EL (cell line): ENCODE measurements at regions not wholly inside any gene's neighbourhood (a gene's known extent, or its start where the extent isn't known, plus 50 kb on each side); places are given as distances from the start of the nearest gene placed in this dataset.
"Not testable (repeated sequence)": the region's sequence is repeated elsewhere in the genome, so short reads cannot be mapped to it uniquely, and the experiment has no call there.

Experiments used
- DNase-seq: peaks from one replicate; pipeline ENCODE4 v3.0.0-alpha.2; 2016

- DNase-seq: no peak
Observed at GRCh38 chr15:63434576-63435186, 53.0 kb upstream of the CA12 start.

GRCh38 chr15:63435204-63435820, 53.7 kb upstream of the CA12 start:
- no peak for DNase-seq

- DNase-seq: no peak
Observed at GRCh38 chr15:63436341-63436740, 54.7 kb upstream of the CA12 start.

GRCh38 chr15:63436872-63437375, 55.3 kb upstream of the CA12 start:
- DNase-seq: peak; percentile 74

- DNase-seq: peak; percentile 34
Observed at GRCh38 chr15:63439536-63440264, 58.1 kb upstream of the CA12 start.

- DNase-seq: no peak
Observed at GRCh38 chr15:63440265-63440648, 58.6 kb upstream of the CA12 start.

- DNase-seq: no peak
Observed at GRCh38 chr15:63440756-63441155, 59.1 kb upstream of the CA12 start.

- no peak for DNase-seq
Observed at GRCh38 chr15:63441266-63441665, 59.6 kb upstream of the CA12 start.

- no peak for DNase-seq
Observed at GRCh38 chr15:63442080-63442479, 60.4 kb upstream of the CA12 start.

- no peak for DNase-seq
Observed at GRCh38 chr15:63444611-63445010, 59.8 kb upstream of the USP3 start.

- no peak for DNase-seq
Observed at GRCh38 chr15:63446255-63446654, 58.1 kb upstream of the USP3 start.

GRCh38 chr15:63447017-63447676, 57.2 kb upstream of the USP3 start:
- DNase-seq: no peak

GRCh38 chr15:63448266-63448665, 56.1 kb upstream of the USP3 start:
- no peak for DNase-seq

GRCh38 chr15:63448872-63449555, 55.4 kb upstream of the USP3 start:
- DNase-seq: not testable (repeated sequence)

- peak; percentile 54 for DNase-seq
Observed at GRCh38 chr15:63449731-63450130, 54.7 kb upstream of the USP3 start.

GRCh38 chr15:63450884-63451225, 53.5 kb upstream of the USP3 start:
- DNase-seq: no peak

- no peak for DNase-seq
Observed at GRCh38 chr15:63451671-63452315, 52.6 kb upstream of the USP3 start.

- DNase-seq: no peak
Observed at GRCh38 chr15:63452552-63453136, 51.7 kb upstream of the USP3 start.

- no peak for DNase-seq
Observed at GRCh38 chr15:63453186-63453905, 51.0 kb upstream of the USP3 start.

- no peak for DNase-seq
Observed at GRCh38 chr15:63454503-63455211, 49.7 kb upstream of the USP3 start.
